ENCODE measurements at regions not wholly inside any gene's neighbourhood (a gene's known extent, or its start where the extent isn't known, plus 50 kb on each side); places are given as distances from the start of the nearest gene placed in this dataset.

GRCh38 chr16:86083382-86084002 lies 184.5 kb downstream of the IRF8 start:
- no peak for TF ChIP-seq REST (IDR thresholded peaks at IDR 0.05; ENCODE audit: insufficient replicate concordance, low read depth)
- no peak for TF ChIP-seq SPI1 (IDR thresholded peaks at IDR 0.05; ENCODE audit: borderline replicate concordance, low read depth)
- TF ChIP-seq POLR2AphosphoS5 (IDR thresholded peaks at IDR 0.05; ENCODE audit: low read depth), result no peak
- no peak for TF ChIP-seq CTCF (IDR thresholded peaks at IDR 0.05; ENCODE audit: insufficient read depth, low read length)
- TF ChIP-seq GABPA (IDR thresholded peaks at IDR 0.05; ENCODE audit: low read depth), result no peak
- H3K27me3 ChIP-seq (ENCODE audit: insufficient read depth, poor library complexity, severe bottlenecking), result no peaks in the 10 kb centered on the region
- DNase-seq (ENCODE audit: low read depth in 1 of 2, low spot score in 1 of 2), result no peak
- no peak overlapping the region for H3K27ac ChIP-seq (replicated peaks)
- H3K4me3 ChIP-seq (replicated peaks; ENCODE audit: insufficient read depth, low read length), result no peak overlapping the region

GRCh38 chr16:86085161-86085611 lies 186.2 kb downstream of the IRF8 start:
- TF ChIP-seq POLR2AphosphoS5 (IDR thresholded peaks at IDR 0.05; ENCODE audit: low read depth) (no peak), CTCF (IDR thresholded peaks at IDR 0.05; ENCODE audit: insufficient read depth, low read length) (no peak), REST (IDR thresholded peaks at IDR 0.05; ENCODE audit: insufficient replicate concordance, low read depth) (no peak), SPI1 (IDR thresholded peaks at IDR 0.05; ENCODE audit: borderline replicate concordance, low read depth) (no peak), GABPA (IDR thresholded peaks at IDR 0.05; ENCODE audit: low read depth) (no peak)
- no peak overlapping the region for H3K27ac ChIP-seq (replicated peaks)
- no peaks in the 10 kb centered on the region for H3K27me3 ChIP-seq (ENCODE audit: insufficient read depth, poor library complexity, severe bottlenecking)
- no peak for DNase-seq (ENCODE audit: low read depth in 1 of 2, low spot score in 1 of 2)
- no peak overlapping the region for H3K4me3 ChIP-seq (replicated peaks; ENCODE audit: insufficient read depth, low read length)

GRCh38 chr16:86085795-86086194 lies 186.8 kb downstream of the IRF8 start:
- no peak for DNase-seq (ENCODE audit: low read depth in 1 of 2, low spot score in 1 of 2)
- TF ChIP-seq GABPA (IDR thresholded peaks at IDR 0.05; ENCODE audit: low read depth) (no peak), SPI1 (IDR thresholded peaks at IDR 0.05; ENCODE audit: borderline replicate concordance, low read depth) (no peak), POLR2AphosphoS5 (IDR thresholded peaks at IDR 0.05; ENCODE audit: low read depth) (no peak), REST (IDR thresholded peaks at IDR 0.05; ENCODE audit: insufficient replicate concordance, low read depth) (no peak), CTCF (IDR thresholded peaks at IDR 0.05; ENCODE audit: insufficient read depth, low read length) (no peak)
- H3K27ac ChIP-seq (replicated peaks), result no peak overlapping the region
- no peaks in the 10 kb centered on the region for H3K27me3 ChIP-seq (ENCODE audit: insufficient read depth, poor library complexity, severe bottlenecking)
- no peak overlapping the region for H3K4me3 ChIP-seq (replicated peaks; ENCODE audit: insufficient read depth, low read length)

Measured in HL-60 (cell line).